ENCODE measurements at regions not wholly inside any gene's neighbourhood (a gene's known extent, or its start where the extent isn't known, plus 50 kb on each side); places are given as distances from the start of the nearest gene placed in this dataset.
"Not testable (repeated sequence)": the region's sequence is repeated elsewhere in the genome, so short reads cannot be mapped to it uniquely, and the experiment has no call there.

GRCh38 chr5:163185315-163185714 is 252.1 kb upstream of the CCNG1 start:
- DNase-seq, result no peak

GRCh38 chr5:163189023-163189553 is 248.3 kb upstream of the CCNG1 start:
- DNase-seq, result no peak

- DNase-seq, result no peak
Measured at GRCh38 chr5:163190283-163190682, 247.1 kb upstream of the CCNG1 start.

- DNase-seq, result no peak
Measured at GRCh38 chr5:163190784-163191183, 246.6 kb upstream of the CCNG1 start.

- no peak for DNase-seq
Measured at GRCh38 chr5:163193886-163194285, 243.5 kb upstream of the CCNG1 start.

GRCh38 chr5:163205645-163206044 is 231.8 kb upstream of the CCNG1 start:
- no peak for DNase-seq

GRCh38 chr5:163221581-163221980 is 215.8 kb upstream of the CCNG1 start:
- no peak for DNase-seq

- DNase-seq, result no peak
Measured at GRCh38 chr5:163222982-163223381, 214.4 kb upstream of the CCNG1 start.

GRCh38 chr5:163244445-163244987 is 192.9 kb upstream of the CCNG1 start:
- no peak for DNase-seq

- no peak for DNase-seq
Measured at GRCh38 chr5:163245584-163245983, 191.8 kb upstream of the CCNG1 start.

GRCh38 chr5:163248333-163248732 is 189.1 kb upstream of the CCNG1 start:
- no peak for DNase-seq

- DNase-seq, result no peak
Measured at GRCh38 chr5:163248871-163249270, 188.5 kb upstream of the CCNG1 start.

- DNase-seq, result no peak
Measured at GRCh38 chr5:163252950-163253349, 184.4 kb upstream of the CCNG1 start.

GRCh38 chr5:163259495-163259894 is 177.9 kb upstream of the CCNG1 start:
- DNase-seq, result no peak

- no peak for DNase-seq
Measured at GRCh38 chr5:163260471-163260870, 176.9 kb upstream of the CCNG1 start.

GRCh38 chr5:163260961-163261360 is 176.4 kb upstream of the CCNG1 start:
- no peak for DNase-seq

- DNase-seq, result no peak
Measured at GRCh38 chr5:163261647-163262269, 175.6 kb upstream of the CCNG1 start.

- DNase-seq, result not testable (repeated sequence)
Measured at GRCh38 chr5:163266249-163266648, 171.1 kb upstream of the CCNG1 start.

GRCh38 chr5:163269624-163270023 is 167.8 kb upstream of the CCNG1 start:
- no peak for DNase-seq

GRCh38 chr5:163276466-163276865 is 160.9 kb upstream of the CCNG1 start:
- DNase-seq, result no peak

GRCh38 chr5:163280897-163281296 is 156.5 kb upstream of the CCNG1 start:
- DNase-seq, result not testable (repeated sequence)

- DNase-seq, result no peak
Measured at GRCh38 chr5:163281512-163281911, 155.9 kb upstream of the CCNG1 start.

GRCh38 chr5:163293836-163294235 is 143.6 kb upstream of the CCNG1 start:
- no peak for DNase-seq

- no peak for DNase-seq
Measured at GRCh38 chr5:163303718-163304117, 133.7 kb upstream of the CCNG1 start.

- no peak for DNase-seq
Measured at GRCh38 chr5:163305655-163306054, 131.7 kb upstream of the CCNG1 start.

Data from activated CD4-positive, alpha-beta T cell treated with anti-CD3 and anti-CD28 coated beads, Interleukin-2, amount 50 U/mL, for 4 hours (primary cell).